Vagina (tissue), 2 donors: ENCODE measurements at regions not wholly inside any gene's neighbourhood (a gene's known extent, or its start where the extent isn't known, plus 50 kb on each side); places are given as distances from the start of the nearest gene placed in this dataset.

Experiments used
- DNase-seq, 2 donors: peaks; one replicate each; pipeline ENCODE4 v3.0.0-alpha.2; 2017; ENCODE audit errors: extremely low spot score in 2 of 2
- H3K27ac ChIP-seq: fragments of 200-600 bp; sonication (generic); one replicate; pipeline ENCODE4 v1.5.1; 2019
- H3K27me3 ChIP-seq: fragments of 200-600 bp; sonication (generic); one replicate; pipeline ENCODE4 v1.5.1; 2019
- H3K36me3 ChIP-seq, 2 donors: fragments of 200-600 bp; sonication (generic); one replicate each; pipeline ENCODE4 v1.5.1; 2017 to 2019
- H3K4me1 ChIP-seq: fragments of 200-600 bp; sonication (generic); one replicate; pipeline ENCODE4 v1.5.1; 2019
- H3K4me3 ChIP-seq, 2 donors: fragments of 200-600 bp; sonication (generic); 1 replicate in 1 of 2; 2 replicates in 1 of 2; pipeline ENCODE4 v1.5.1; 2016 to 2019
- H3K9me3 ChIP-seq: fragments of 200-600 bp; sonication (generic); one replicate; pipeline ENCODE4 v1.5.1; 2019
- CTCF ChIP-seq, 3 experiments: fragments of 450-650 bp in 2 of 3; fragments of 200-600 bp in 1 of 3; sonication (generic) in 1 of 3; IDR thresholded peaks; one replicate each; pipeline ENCODE4 v1.5.1; 2017 to 2019; ENCODE audit warnings: antibody characterized with exemption in 3 of 3, mild to moderate bottlenecking in 2 of 3, moderate library complexity in 2 of 3
- POLR2A ChIP-seq, 2 donors: fragments of 450-650 bp; IDR thresholded peaks; one replicate each; pipeline ENCODE4 v1.6.1; 2017; ENCODE audit warnings: antibody characterized with exemption in 2 of 2, mild to moderate bottlenecking in 2 of 2, moderate library complexity in 2 of 2
- POLR2AphosphoS5 ChIP-seq, 2 donors: sonication (generic); formaldehyde crosslinking; IDR thresholded peaks; one replicate each; pipeline ENCODE4 v1.9.0; 2017; ENCODE audit warnings: antibody characterized with exemption in 2 of 2, mild to moderate bottlenecking in 2 of 2, low read depth in 1 of 2; ENCODE audit not compliant: insufficient read depth in 1 of 2
- intact Hi-C: fragments of 100-400 bp; cut with DNase I; formaldehyde crosslinking; loops from one replicate; pipeline ENCODE4 v1.15.1; 2023

GRCh38 chr9:28678097-28678496, 1104.8 kb upstream of the C9orf72 start:
- intact Hi-C loops, result no loop called here
- no peaks in the 10 kb centered on the region for H3K4me1 ChIP-seq
- H3K27me3 ChIP-seq, result no peaks in the 10 kb centered on the region
- H3K9me3 ChIP-seq, result no peaks in the 10 kb centered on the region
- no peak for DNase-seq
- TF ChIP-seq POLR2A (IDR thresholded peaks at IDR 0.05) (no peak), POLR2AphosphoS5 (IDR thresholded peaks at IDR 0.05; ENCODE audit: insufficient read depth in 1 of 2, low read depth in 1 of 2) (no peak), CTCF (IDR thresholded peaks at IDR 0.05) (no peak)
- no peaks in the 10 kb centered on the region for H3K36me3 ChIP-seq
- no peak overlapping the region for H3K27ac ChIP-seq
- no peak overlapping the region for H3K4me3 ChIP-seq

GRCh38 chr9:28688172-28688571, 1114.9 kb upstream of the C9orf72 start:
- DNase-seq, result no peak
- Histone ChIP-seq H3K27me3 (no peaks in the 10 kb centered on the region), H3K4me3 (no peak overlapping the region), H3K9me3 (no peaks in the 10 kb centered on the region), H3K27ac (no peak overlapping the region), H3K36me3 (no peaks in the 10 kb centered on the region), H3K4me1 (no peaks in the 10 kb centered on the region)
- intact Hi-C loops, result no loop called here
- TF ChIP-seq POLR2A (IDR thresholded peaks at IDR 0.05) (no peak), CTCF (IDR thresholded peaks at IDR 0.05) (no peak), POLR2AphosphoS5 (IDR thresholded peaks at IDR 0.05; ENCODE audit: insufficient read depth in 1 of 2, low read depth in 1 of 2) (no peak)

GRCh38 chr9:28692012-28692411, 1118.7 kb upstream of the C9orf72 start:
- H3K9me3 ChIP-seq, result no peaks in the 10 kb centered on the region
- H3K4me1 ChIP-seq, result no peaks in the 10 kb centered on the region
- no peak overlapping the region for H3K4me3 ChIP-seq
- DNase-seq, result no peak
- TF ChIP-seq POLR2AphosphoS5 (IDR thresholded peaks at IDR 0.05; ENCODE audit: insufficient read depth in 1 of 2, low read depth in 1 of 2) (no peak), CTCF (IDR thresholded peaks at IDR 0.05) (no peak), POLR2A (IDR thresholded peaks at IDR 0.05) (no peak)
- no peaks in the 10 kb centered on the region for H3K27me3 ChIP-seq
- intact Hi-C loops, result no loop called here
- H3K36me3 ChIP-seq, result no peaks in the 10 kb centered on the region
- no peak overlapping the region for H3K27ac ChIP-seq

- H3K4me1 ChIP-seq, result no peaks in the 10 kb centered on the region
- TF ChIP-seq CTCF (IDR thresholded peaks at IDR 0.05) (no peak), POLR2A (IDR thresholded peaks at IDR 0.05) (no peak), POLR2AphosphoS5 (IDR thresholded peaks at IDR 0.05; ENCODE audit: insufficient read depth in 1 of 2, low read depth in 1 of 2) (no peak)
Observed at GRCh38 chr9:28696960-28697359, 1123.7 kb upstream of the C9orf72 start.

GRCh38 chr9:28699632-28700031, 1126.4 kb upstream of the C9orf72 start:
- TF ChIP-seq CTCF (IDR thresholded peaks at IDR 0.05) (no peak), POLR2AphosphoS5 (IDR thresholded peaks at IDR 0.05; ENCODE audit: insufficient read depth in 1 of 2, low read depth in 1 of 2) (no peak)
- Histone ChIP-seq H3K36me3 (no peaks in the 10 kb centered on the region), H3K4me3 (no peak overlapping the region), H3K9me3 (no peaks in the 10 kb centered on the region), H3K27ac (no peak overlapping the region), H3K27me3 (no peaks in the 10 kb centered on the region), H3K4me1 (no peaks in the 10 kb centered on the region)
- DNase-seq, result no peak
- intact Hi-C loops, result no loop called here

More at GRCh38 chr9:28696960-28697359, 1123.7 kb upstream of the C9orf72 start:
- no peaks in the 10 kb centered on the region for H3K27me3 ChIP-seq
- no peaks in the 10 kb centered on the region for H3K36me3 ChIP-seq
- no peaks in the 10 kb centered on the region for H3K9me3 ChIP-seq
- DNase-seq, result no peak
- intact Hi-C loops, result no loop called here
- no peak overlapping the region for H3K4me3 ChIP-seq
- H3K27ac ChIP-seq, result no peak overlapping the region
